ENCODE measurements at regions not wholly inside any gene's neighbourhood (a gene's known extent, or its start where the extent isn't known, plus 50 kb on each side); places are given as distances from the start of the nearest gene placed in this dataset.

DNA sequence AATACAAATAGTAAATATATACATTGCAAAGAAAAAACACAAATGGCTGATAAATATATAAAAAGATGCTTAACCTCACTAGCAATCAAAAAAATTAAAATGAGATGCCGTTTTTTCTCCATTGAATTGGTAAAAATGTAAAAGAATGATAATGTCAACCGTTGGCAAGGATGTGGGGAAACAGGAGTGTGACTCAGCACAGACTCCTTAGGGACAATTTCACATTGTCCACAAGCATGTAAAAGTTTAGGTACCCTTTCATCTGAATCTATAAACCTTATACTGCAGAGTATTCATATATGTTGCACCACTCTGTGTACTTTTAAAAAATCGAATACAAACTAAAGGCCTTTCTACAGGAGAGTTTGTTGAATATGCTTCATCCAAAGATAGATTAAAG is 143.1 kb upstream of the RREB1 start:
- no peak overlapping the region for H3K4me3 ChIP-seq (ENCODE audit: low read depth, low read length, poor library complexity, severe bottlenecking)
- no peak for DNase-seq (ENCODE audit: low spot score)
- no peaks in the 10 kb centered on the region for H3K4me1 ChIP-seq (ENCODE audit: insufficient read depth, low read length, poor library complexity, severe bottlenecking)
- H3K27ac ChIP-seq (ENCODE audit: low read depth, low read length, poor library complexity, severe bottlenecking): no peak overlapping the region
- BruUV-seq (replicated peaks): no TSS peak
- H3K4me2 ChIP-seq (ENCODE audit: low read length): no peak overlapping the region
- H3K9me2 ChIP-seq (ENCODE audit: insufficient read depth, low read length): no peaks in the 10 kb centered on the region
- intact Hi-C loops (cut with micrococcal nuclease; ENCODE audit: unreplicated experiment): no loop called here
- no peaks in the 10 kb centered on the region for H4K20me1 ChIP-seq (ENCODE audit: insufficient read depth, low read length)
- peaks cover 5% of the 10 kb centered on the region; the same call in 1 of the 2 replicates for H3K9me3 ChIP-seq (ENCODE audit: low read length)
- TF ChIP-seq EZH2phosphoT487 (IDR thresholded peaks at IDR 0.05; ENCODE audit: borderline replicate concordance, low read depth, low read length): no peak
- TF ChIP-seq, protein P1, sequence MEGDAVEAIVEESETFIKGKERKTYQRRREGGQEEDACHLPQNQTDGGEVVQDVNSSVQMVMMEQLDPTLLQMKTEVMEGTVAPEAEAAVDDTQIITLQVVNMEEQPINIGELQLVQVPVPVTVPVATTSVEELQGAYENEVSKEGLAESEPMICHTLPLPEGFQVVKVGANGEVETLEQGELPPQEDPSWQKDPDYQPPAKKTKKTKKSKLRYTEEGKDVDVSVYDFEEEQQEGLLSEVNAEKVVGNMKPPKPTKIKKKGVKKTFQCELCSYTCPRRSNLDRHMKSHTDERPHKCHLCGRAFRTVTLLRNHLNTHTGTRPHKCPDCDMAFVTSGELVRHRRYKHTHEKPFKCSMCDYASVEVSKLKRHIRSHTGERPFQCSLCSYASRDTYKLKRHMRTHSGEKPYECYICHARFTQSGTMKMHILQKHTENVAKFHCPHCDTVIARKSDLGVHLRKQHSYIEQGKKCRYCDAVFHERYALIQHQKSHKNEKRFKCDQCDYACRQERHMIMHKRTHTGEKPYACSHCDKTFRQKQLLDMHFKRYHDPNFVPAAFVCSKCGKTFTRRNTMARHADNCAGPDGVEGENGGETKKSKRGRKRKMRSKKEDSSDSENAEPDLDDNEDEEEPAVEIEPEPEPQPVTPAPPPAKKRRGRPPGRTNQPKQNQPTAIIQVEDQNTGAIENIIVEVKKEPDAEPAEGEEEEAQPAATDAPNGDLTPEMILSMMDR (conservative IDR thresholded peaks at IDR 0.05; ENCODE audit: low read length): no peak
- H3K79me2 ChIP-seq (ENCODE audit: insufficient read depth, low read depth, low read length): no peaks in the 10 kb centered on the region
- CTCF ChIA-PET (ENCODE audit: unreplicated experiment): no interaction called here
- POLR2A ChIA-PET: no interaction called here
- H3K36me3 ChIP-seq (ENCODE audit: insufficient read depth, low read length): no peaks in the 10 kb centered on the region
- no peak overlapping the region for H2AFZ ChIP-seq (ENCODE audit: low read length)

DNA sequence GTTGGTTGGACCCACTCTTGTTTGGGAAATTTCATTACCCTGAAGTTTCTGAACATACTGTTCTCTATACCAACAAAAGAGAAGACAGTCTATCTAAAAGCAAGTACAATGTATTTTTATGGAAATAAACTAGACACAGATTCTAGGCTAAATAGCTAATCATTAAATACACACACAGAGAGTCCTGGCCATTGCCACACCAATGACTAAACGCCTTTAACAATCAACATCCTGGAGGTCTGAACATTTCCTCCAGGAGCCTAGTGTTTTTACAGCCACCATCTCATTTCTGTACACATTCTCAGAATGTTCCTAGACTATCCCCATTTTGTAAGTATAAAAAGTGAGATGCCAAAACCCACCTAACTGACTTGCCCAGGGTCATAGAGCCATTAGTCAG is 141.6 kb upstream of the RREB1 start:
- TF ChIP-seq EZH2phosphoT487 (IDR thresholded peaks at IDR 0.05; ENCODE audit: borderline replicate concordance, low read depth, low read length): no peak
- TF ChIP-seq, protein P1 (conservative IDR thresholded peaks at IDR 0.05; ENCODE audit: low read length): no peak
- intact Hi-C loops (cut with micrococcal nuclease; ENCODE audit: unreplicated experiment): no loop called here
- Histone ChIP-seq H3K9me2 (ENCODE audit: insufficient read depth, low read length) (no peaks in the 10 kb centered on the region), H4K20me1 (ENCODE audit: insufficient read depth, low read length) (no peaks in the 10 kb centered on the region), H3K4me3 (ENCODE audit: low read depth, low read length, poor library complexity, severe bottlenecking) (no peak overlapping the region), H3K4me1 (ENCODE audit: insufficient read depth, low read length, poor library complexity, severe bottlenecking) (no peaks in the 10 kb centered on the region), H2AFZ (ENCODE audit: low read length) (no peak overlapping the region), H3K36me3 (ENCODE audit: insufficient read depth, low read length) (no peaks in the 10 kb centered on the region), H3K27ac (ENCODE audit: low read depth, low read length, poor library complexity, severe bottlenecking) (no peak overlapping the region), H3K9me3 (ENCODE audit: low read length) (0 out of 2 replicates have a peak, but pooled peaks cover under 1% of the 10 kb centered on the region), H3K79me2 (ENCODE audit: insufficient read depth, low read depth, low read length) (no peaks in the 10 kb centered on the region), H3K4me2 (ENCODE audit: low read length) (no peak overlapping the region)
- ChIA-PET CTCF (ENCODE audit: unreplicated experiment) (no interaction called here), POLR2A (no interaction called here)
- no peak for DNase-seq (ENCODE audit: low spot score)
- BruUV-seq (replicated peaks): no TSS peak

DNA sequence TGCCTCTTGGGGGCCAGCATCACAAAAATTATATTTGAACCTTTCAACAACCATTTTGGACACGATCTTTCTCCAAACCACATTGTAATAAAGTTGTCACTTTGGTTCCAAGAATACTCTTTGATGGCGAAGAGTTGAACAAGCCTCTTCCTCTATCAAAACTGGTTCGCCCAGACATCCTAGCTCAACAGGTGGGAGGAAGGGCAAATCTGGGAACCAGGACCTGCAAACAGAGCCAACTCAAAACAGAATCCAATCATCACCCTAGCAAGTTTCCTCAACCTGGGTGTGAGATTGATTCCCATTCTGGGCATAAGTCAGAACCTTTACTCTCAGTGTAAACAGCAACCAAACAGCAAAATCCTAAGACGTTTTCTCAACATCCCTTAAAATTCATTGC is 141.2 kb upstream of the RREB1 start:
- POLR2A ChIA-PET: no interaction called here
- no TSS peak for BruUV-seq (replicated peaks)
- Histone ChIP-seq H2AFZ (ENCODE audit: low read length) (no peak overlapping the region), H4K20me1 (ENCODE audit: insufficient read depth, low read length) (no peaks in the 10 kb centered on the region), H3K9me2 (ENCODE audit: insufficient read depth, low read length) (no peaks in the 10 kb centered on the region), H3K79me2 (ENCODE audit: insufficient read depth, low read depth, low read length) (no peaks in the 10 kb centered on the region), H3K4me1 (ENCODE audit: insufficient read depth, low read length, poor library complexity, severe bottlenecking) (no peaks in the 10 kb centered on the region), H3K27ac (ENCODE audit: low read depth, low read length, poor library complexity, severe bottlenecking) (no peak overlapping the region), H3K36me3 (ENCODE audit: insufficient read depth, low read length) (no peaks in the 10 kb centered on the region), H3K4me3 (ENCODE audit: low read depth, low read length, poor library complexity, severe bottlenecking) (no peak overlapping the region), H3K9me3 (ENCODE audit: low read length) (no peaks in the 10 kb centered on the region), H3K4me2 (ENCODE audit: low read length) (no peak overlapping the region)
- intact Hi-C loops (cut with micrococcal nuclease; ENCODE audit: unreplicated experiment): no loop called here
- DNase-seq (ENCODE audit: low spot score): no peak
- no peak for TF ChIP-seq EZH2phosphoT487 (IDR thresholded peaks at IDR 0.05; ENCODE audit: borderline replicate concordance, low read depth, low read length)
- TF ChIP-seq, protein P1 (conservative IDR thresholded peaks at IDR 0.05; ENCODE audit: low read length): no peak
- CTCF ChIA-PET (ENCODE audit: unreplicated experiment): no interaction called here
